ENCODE measurements at regions not wholly inside any gene's neighbourhood (a gene's known extent, or its start where the extent isn't known, plus 50 kb on each side); places are given as distances from the start of the nearest gene placed in this dataset.

GRCh38 chr21:17139696-17140095 lies 373.1 kb upstream of the CXADR start:
- H3K4me1 ChIP-seq (ENCODE audit: insufficient read depth, low read length, poor library complexity, severe bottlenecking) = no peaks in the 10 kb centered on the region
- TF ChIP-seq CTCF (conservative IDR thresholded peaks at IDR 0.05; ENCODE audit: low read depth, low read length) = no peak
- TF ChIP-seq EZH2 (IDR thresholded peaks at IDR 0.05; ENCODE audit: borderline replicate concordance, low read depth, low read length, poor library complexity, severe bottlenecking) = no peak
- H3K9me3 ChIP-seq (ENCODE audit: low read depth, low read length, poor library complexity, severe bottlenecking) = no peaks in the 10 kb centered on the region
- no TSS peak for BruUV-seq (replicated peaks)
- no peak overlapping the region for H3K4me3 ChIP-seq (ENCODE audit: low read depth, low read length, poor library complexity, severe bottlenecking)
- no peak overlapping the region for H3K27ac ChIP-seq (ENCODE audit: low read depth, low read length, poor library complexity, severe bottlenecking)
- no peaks in the 10 kb centered on the region for H3K27me3 ChIP-seq (replicated peaks; ENCODE audit: insufficient read depth, low read depth, low read length, poor library complexity)
- ChIA-PET POLR2A (ENCODE audit: low non-redundant PET) (no interaction called here), CTCF (no interaction called here)
- intact Hi-C loops (cut with micrococcal nuclease; ENCODE audit: unreplicated experiment) = no loop called here
- no peak for DNase-seq (ENCODE audit: low spot score)
- no peaks in the 10 kb centered on the region for H3K36me3 ChIP-seq (ENCODE audit: insufficient read depth, low read length, poor library complexity, severe bottlenecking)

DNA sequence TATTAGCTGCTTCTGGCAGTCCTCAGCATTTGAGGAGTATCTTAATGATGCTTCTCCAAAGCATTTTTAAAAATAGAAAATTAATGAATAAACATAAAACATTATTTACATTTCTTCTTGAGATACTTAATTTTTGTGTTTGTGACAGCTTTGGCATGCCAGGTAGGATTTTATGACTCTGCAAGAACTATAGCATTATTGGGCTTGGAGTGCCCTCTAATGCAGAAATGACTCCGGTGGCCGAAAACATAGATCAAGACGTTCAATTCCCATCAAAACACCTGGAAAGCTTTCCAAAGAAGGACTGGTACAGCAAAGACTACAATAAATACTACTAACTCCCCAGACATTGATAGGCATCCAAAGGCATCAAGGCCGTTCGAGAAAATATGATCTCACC lies 366.4 kb upstream of the CXADR start:
- intact Hi-C loops (cut with micrococcal nuclease; ENCODE audit: unreplicated experiment) = no loop called here
- TF ChIP-seq CTCF (conservative IDR thresholded peaks at IDR 0.05; ENCODE audit: low read depth, low read length) = 0 out of 2 replicates have a peak, but pooled peaks have one; percentile 12
- no peak for TF ChIP-seq EZH2 (IDR thresholded peaks at IDR 0.05; ENCODE audit: borderline replicate concordance, low read depth, low read length, poor library complexity, severe bottlenecking)
- Histone ChIP-seq H3K4me1 (ENCODE audit: insufficient read depth, low read length, poor library complexity, severe bottlenecking) (no peaks in the 10 kb centered on the region), H3K36me3 (ENCODE audit: insufficient read depth, low read length, poor library complexity, severe bottlenecking) (no peaks in the 10 kb centered on the region), H3K27ac (ENCODE audit: low read depth, low read length, poor library complexity, severe bottlenecking) (no peak overlapping the region), H3K9me3 (ENCODE audit: low read depth, low read length, poor library complexity, severe bottlenecking) (peaks cover 12% of the 10 kb centered on the region), H3K4me3 (ENCODE audit: low read depth, low read length, poor library complexity, severe bottlenecking) (no peak overlapping the region), H3K27me3 (replicated peaks; ENCODE audit: insufficient read depth, low read depth, low read length, poor library complexity) (no peaks in the 10 kb centered on the region)
- BruUV-seq (replicated peaks) = no TSS peak
- CTCF ChIA-PET = no interaction called here
- DNase-seq (ENCODE audit: low spot score) = no peak
- POLR2A ChIA-PET (ENCODE audit: low non-redundant PET) = no interaction called here

- no TSS peak for BruUV-seq (replicated peaks)
- H3K27me3 ChIP-seq (replicated peaks; ENCODE audit: insufficient read depth, low read depth, low read length, poor library complexity) = no peaks in the 10 kb centered on the region
- CTCF ChIA-PET = no interaction called here
- POLR2A ChIA-PET (ENCODE audit: low non-redundant PET) = no interaction called here
- no peak overlapping the region for H3K4me3 ChIP-seq (ENCODE audit: low read depth, low read length, poor library complexity, severe bottlenecking)
- H3K36me3 ChIP-seq (ENCODE audit: insufficient read depth, low read length, poor library complexity, severe bottlenecking) = no peaks in the 10 kb centered on the region
- DNase-seq (ENCODE audit: low spot score) = no peak
- TF ChIP-seq CTCF (conservative IDR thresholded peaks at IDR 0.05; ENCODE audit: low read depth, low read length) = no peak
- TF ChIP-seq EZH2 (IDR thresholded peaks at IDR 0.05; ENCODE audit: borderline replicate concordance, low read depth, low read length, poor library complexity, severe bottlenecking) = no peak
- no peak overlapping the region for H3K27ac ChIP-seq (ENCODE audit: low read depth, low read length, poor library complexity, severe bottlenecking)
- intact Hi-C loops (cut with micrococcal nuclease; ENCODE audit: unreplicated experiment) = no loop called here
- H3K4me1 ChIP-seq (ENCODE audit: insufficient read depth, low read length, poor library complexity, severe bottlenecking) = no peaks in the 10 kb centered on the region
- peaks cover 4% of the 10 kb centered on the region for H3K9me3 ChIP-seq (ENCODE audit: low read depth, low read length, poor library complexity, severe bottlenecking)
Measured at GRCh38 chr21:17159697-17160096, 353.1 kb upstream of the CXADR start.

Measured in A673 (cell line).